Esophagus muscularis mucosa (tissue), 2 donors: ENCODE measurements at regions not wholly inside any gene's neighbourhood (a gene's known extent, or its start where the extent isn't known, plus 50 kb on each side); places are given as distances from the start of the nearest gene placed in this dataset.

Experiments
- EP300 ChIP-seq: sonication (generic); formaldehyde crosslinking; IDR thresholded peaks from one replicate; pipeline ENCODE4 v1.6.1; 2017; ENCODE audit warnings: antibody characterized with exemption
- POLR2A ChIP-seq: fragments of 450-650 bp; IDR thresholded peaks from one replicate; pipeline ENCODE4 v1.6.1; 2017; ENCODE audit warnings: antibody characterized with exemption, moderate library complexity, mild to moderate bottlenecking, low read depth

DNA sequence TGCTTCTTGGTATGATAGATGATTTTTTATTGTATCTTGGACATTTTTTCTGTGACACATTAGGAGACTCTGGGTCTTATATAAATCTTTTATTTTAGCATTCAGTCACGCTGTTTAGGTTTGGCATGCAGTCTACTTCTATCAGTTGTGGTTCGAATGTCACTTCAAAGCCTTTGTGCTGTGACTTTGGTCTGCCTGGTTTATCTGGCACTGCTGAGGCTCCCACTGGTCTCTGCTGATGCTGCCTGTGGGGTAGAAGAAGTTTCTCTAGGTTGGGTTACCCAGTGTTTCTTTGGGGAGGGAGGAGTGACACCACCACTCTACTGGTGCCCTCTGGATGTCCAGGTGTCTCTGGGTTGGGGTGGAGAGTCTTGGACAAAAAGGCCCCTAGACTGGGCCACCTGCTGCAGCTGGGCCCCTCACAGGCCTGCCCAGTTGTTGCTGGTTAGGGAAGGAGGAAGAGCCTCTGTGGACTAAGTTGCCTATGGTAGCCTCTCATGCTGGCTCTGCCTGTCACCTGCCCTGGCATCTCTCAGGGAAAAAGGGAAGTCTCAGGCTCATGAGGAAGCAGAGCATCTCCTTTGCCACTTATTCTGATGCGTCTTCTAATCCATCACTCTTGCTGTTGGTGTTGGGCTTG lies 115.4 kb upstream of the HS6ST1 start:
- TF ChIP-seq EP300 (no peak), POLR2A (no peak)
